Uterus (tissue), 3 donors: ENCODE measurements at regions not wholly inside any gene's neighbourhood (a gene's known extent, or its start where the extent isn't known, plus 50 kb on each side); places are given as distances from the start of the nearest gene placed in this dataset.

Source experiments
- DNase-seq, 2 donors: peaks; one replicate each; pipeline ENCODE4 v3.0.0-alpha.2; 2019 to 2020
- H3K27ac ChIP-seq, 2 donors: fragments of 200-600 bp; sonication (generic); 1 replicate in 1 of 2; 2 replicates in 1 of 2; pipeline ENCODE4 v1.5.1; 2016 to 2018
- H3K27me3 ChIP-seq, 2 donors: fragments of 200-600 bp; sonication (generic); one replicate each; pipeline ENCODE4 v1.5.1; 2018 to 2019; ENCODE audit warnings: control low read depth in 1 of 2
- H3K36me3 ChIP-seq, 2 donors: fragments of 200-600 bp; sonication (generic); one replicate each; pipeline ENCODE4 v1.5.1; 2019; ENCODE audit warnings: control low read depth in 1 of 2
- H3K4me1 ChIP-seq, 2 donors: fragments of 200-600 bp; sonication (generic); one replicate each; pipeline ENCODE4 v1.5.1; 2018 to 2019; ENCODE audit warnings: control low read depth in 1 of 2
- H3K4me3 ChIP-seq, 2 donors: fragments of 200-600 bp; sonication (generic); 1 replicate in 1 of 2; 2 replicates in 1 of 2; pipeline ENCODE4 v1.5.1; 2018 to 2019; ENCODE audit warnings: mild to moderate bottlenecking in 1 of 2
- H3K9me3 ChIP-seq, 2 donors: fragments of 200-600 bp; sonication (generic); one replicate each; pipeline ENCODE4 v1.5.1; 2019; ENCODE audit warnings: control low read depth in 1 of 2
- CTCF ChIP-seq, 4 experiments: fragments of 200-600 bp in 2 of 4; fragments of 450-650 bp in 2 of 4; sonication (generic) in 2 of 4; IDR thresholded peaks; one replicate each; pipeline ENCODE4 v1.5.1; 2016 to 2019; ENCODE audit warnings: antibody characterized with exemption in 4 of 4, mild to moderate bottlenecking in 2 of 4, moderate library complexity in 1 of 4
- POLR2A ChIP-seq, 2 donors: fragments of 450-650 bp; IDR thresholded peaks; one replicate each; pipeline ENCODE4 v1.6.1; 2016; ENCODE audit warnings: antibody characterized with exemption in 2 of 2, mild to moderate bottlenecking in 1 of 2, moderate library complexity in 1 of 2
- intact Hi-C: fragments of 100-400 bp; cut with DNase I; formaldehyde crosslinking; loops from one replicate; pipeline ENCODE4 v1.15.1; 2023; ENCODE audit warnings: low total_unique reads
- donor health status: DM: yes; HTN: yes; CAD: no.

- Histone ChIP-seq H3K4me1 (no peaks in the 10 kb centered on the region), H3K36me3 (no peaks in the 10 kb centered on the region), H3K27me3 (no peaks in the 10 kb centered on the region), H3K27ac (no peak overlapping the region), H3K4me3 (no peak overlapping the region), H3K9me3 (no peaks in the 10 kb centered on the region)
- intact Hi-C loops: no loop called here
- TF ChIP-seq POLR2A (IDR thresholded peaks at IDR 0.05): no peak
- no peak for DNase-seq
Observed at GRCh38 chr20:19867074-19867473, 109.0 kb downstream of the RIN2 start.

- Histone ChIP-seq H3K36me3 (no peaks in the 10 kb centered on the region), H3K4me1 (no peaks in the 10 kb centered on the region), H3K27ac (no peak overlapping the region), H3K9me3 (no peaks in the 10 kb centered on the region), H3K27me3 (no peaks in the 10 kb centered on the region), H3K4me3 (no peak overlapping the region)
- TF ChIP-seq POLR2A (IDR thresholded peaks at IDR 0.05) (no peak), CTCF (IDR thresholded peaks at IDR 0.05) (no peak)
- no peak for DNase-seq
- intact Hi-C loops: no loop called here
Observed at GRCh38 chr20:19867940-19868371, 109.9 kb downstream of the RIN2 start.

GRCh38 chr20:19868441-19868840 is 110.4 kb downstream of the RIN2 start:
- Histone ChIP-seq H3K36me3 (no peaks in the 10 kb centered on the region), H3K27me3 (no peaks in the 10 kb centered on the region), H3K27ac (no peak overlapping the region), H3K9me3 (no peaks in the 10 kb centered on the region), H3K4me1 (no peaks in the 10 kb centered on the region), H3K4me3 (no peak overlapping the region)
- intact Hi-C loops: no loop called here
- TF ChIP-seq POLR2A (IDR thresholded peaks at IDR 0.05): no peak
- no peak for TF ChIP-seq CTCF (IDR thresholded peaks at IDR 0.05)
- no peak for DNase-seq

GRCh38 chr20:19872001-19872400 is 113.9 kb downstream of the RIN2 start:
- DNase-seq: no peak
- intact Hi-C loops: no loop called here
- no peak overlapping the region for H3K27ac ChIP-seq

GRCh38 chr20:19874040-19874727 is 116.1 kb downstream of the RIN2 start:
- TF ChIP-seq POLR2A (IDR thresholded peaks at IDR 0.05) (no peak), CTCF (IDR thresholded peaks at IDR 0.05) (no peak)
- no peaks in the 10 kb centered on the region for H3K4me1 ChIP-seq
- no peaks in the 10 kb centered on the region for H3K27me3 ChIP-seq
- no peaks in the 10 kb centered on the region for H3K9me3 ChIP-seq
- no peak overlapping the region for H3K4me3 ChIP-seq
- H3K27ac ChIP-seq: no peak overlapping the region
- no peak for DNase-seq
- intact Hi-C loops: no loop called here
- no peaks in the 10 kb centered on the region for H3K36me3 ChIP-seq

More at GRCh38 chr20:19872001-19872400, 113.9 kb downstream of the RIN2 start:
- Histone ChIP-seq H3K4me1 (no peaks in the 10 kb centered on the region), H3K9me3 (no peaks in the 10 kb centered on the region), H3K27me3 (no peaks in the 10 kb centered on the region), H3K4me3 (no peak overlapping the region), H3K36me3 (no peaks in the 10 kb centered on the region)
- TF ChIP-seq CTCF (IDR thresholded peaks at IDR 0.05) (no peak), POLR2A (IDR thresholded peaks at IDR 0.05) (no peak)
